ENCODE measurements at regions not wholly inside any gene's neighbourhood (a gene's known extent, or its start where the extent isn't known, plus 50 kb on each side); places are given as distances from the start of the nearest gene placed in this dataset.

GRCh38 chr5:97538912-97539311 lies 355.9 kb upstream of the RIOK2 start:
- TF ChIP-seq, protein P1, sequence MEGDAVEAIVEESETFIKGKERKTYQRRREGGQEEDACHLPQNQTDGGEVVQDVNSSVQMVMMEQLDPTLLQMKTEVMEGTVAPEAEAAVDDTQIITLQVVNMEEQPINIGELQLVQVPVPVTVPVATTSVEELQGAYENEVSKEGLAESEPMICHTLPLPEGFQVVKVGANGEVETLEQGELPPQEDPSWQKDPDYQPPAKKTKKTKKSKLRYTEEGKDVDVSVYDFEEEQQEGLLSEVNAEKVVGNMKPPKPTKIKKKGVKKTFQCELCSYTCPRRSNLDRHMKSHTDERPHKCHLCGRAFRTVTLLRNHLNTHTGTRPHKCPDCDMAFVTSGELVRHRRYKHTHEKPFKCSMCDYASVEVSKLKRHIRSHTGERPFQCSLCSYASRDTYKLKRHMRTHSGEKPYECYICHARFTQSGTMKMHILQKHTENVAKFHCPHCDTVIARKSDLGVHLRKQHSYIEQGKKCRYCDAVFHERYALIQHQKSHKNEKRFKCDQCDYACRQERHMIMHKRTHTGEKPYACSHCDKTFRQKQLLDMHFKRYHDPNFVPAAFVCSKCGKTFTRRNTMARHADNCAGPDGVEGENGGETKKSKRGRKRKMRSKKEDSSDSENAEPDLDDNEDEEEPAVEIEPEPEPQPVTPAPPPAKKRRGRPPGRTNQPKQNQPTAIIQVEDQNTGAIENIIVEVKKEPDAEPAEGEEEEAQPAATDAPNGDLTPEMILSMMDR (IDR thresholded peaks at IDR 0.05), result no peak
- no peak for TF ChIP-seq POLR2AphosphoS5 (IDR thresholded peaks at IDR 0.05)
